ENCODE measurements at regions not wholly inside any gene's neighbourhood (a gene's known extent, or its start where the extent isn't known, plus 50 kb on each side); places are given as distances from the start of the nearest gene placed in this dataset.

DNA sequence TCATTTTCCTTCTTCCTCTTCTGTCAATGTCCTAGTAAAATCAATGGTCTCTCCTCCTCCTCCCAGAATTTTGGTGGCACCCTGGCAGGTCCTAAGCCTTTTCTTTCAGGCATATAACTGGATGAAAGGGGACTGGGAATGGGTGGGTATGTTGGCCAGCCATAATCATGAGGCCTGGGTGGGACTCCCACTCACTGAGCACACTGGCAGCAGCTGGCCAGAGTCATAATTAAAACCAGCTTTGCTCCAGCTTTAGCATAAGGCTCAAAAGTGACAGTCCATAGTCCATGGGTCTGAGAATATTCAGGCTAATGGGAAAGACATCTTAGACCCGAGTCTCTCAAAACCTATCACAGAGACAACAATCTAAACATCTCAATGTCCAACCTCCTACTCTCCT is 190.0 kb upstream of the BTBD3 start:
- TF ChIP-seq, protein P1, sequence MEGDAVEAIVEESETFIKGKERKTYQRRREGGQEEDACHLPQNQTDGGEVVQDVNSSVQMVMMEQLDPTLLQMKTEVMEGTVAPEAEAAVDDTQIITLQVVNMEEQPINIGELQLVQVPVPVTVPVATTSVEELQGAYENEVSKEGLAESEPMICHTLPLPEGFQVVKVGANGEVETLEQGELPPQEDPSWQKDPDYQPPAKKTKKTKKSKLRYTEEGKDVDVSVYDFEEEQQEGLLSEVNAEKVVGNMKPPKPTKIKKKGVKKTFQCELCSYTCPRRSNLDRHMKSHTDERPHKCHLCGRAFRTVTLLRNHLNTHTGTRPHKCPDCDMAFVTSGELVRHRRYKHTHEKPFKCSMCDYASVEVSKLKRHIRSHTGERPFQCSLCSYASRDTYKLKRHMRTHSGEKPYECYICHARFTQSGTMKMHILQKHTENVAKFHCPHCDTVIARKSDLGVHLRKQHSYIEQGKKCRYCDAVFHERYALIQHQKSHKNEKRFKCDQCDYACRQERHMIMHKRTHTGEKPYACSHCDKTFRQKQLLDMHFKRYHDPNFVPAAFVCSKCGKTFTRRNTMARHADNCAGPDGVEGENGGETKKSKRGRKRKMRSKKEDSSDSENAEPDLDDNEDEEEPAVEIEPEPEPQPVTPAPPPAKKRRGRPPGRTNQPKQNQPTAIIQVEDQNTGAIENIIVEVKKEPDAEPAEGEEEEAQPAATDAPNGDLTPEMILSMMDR (conservative IDR thresholded peaks at IDR 0.05; ENCODE audit: low read length) = no peak
- TF ChIP-seq EZH2phosphoT487 (IDR thresholded peaks at IDR 0.05; ENCODE audit: borderline replicate concordance, low read depth, low read length) = no peak
